ENCODE measurements at regions not wholly inside any gene's neighbourhood (a gene's known extent, or its start where the extent isn't known, plus 50 kb on each side); places are given as distances from the start of the nearest gene placed in this dataset.

- intact Hi-C loops (cut with micrococcal nuclease) = no loop called here
- Histone ChIP-seq H3K27me3 (ENCODE audit: low read depth) (peaks cover 49% of the 10 kb centered on the region), H3K4me3 (no peak overlapping the region), H3K9me3 (replicated peaks) (peaks cover 29% of the 10 kb centered on the region), H3K36me3 (no peaks in the 10 kb centered on the region), H3K4me1 (no peaks in the 10 kb centered on the region), H3K27ac (replicated peaks) (no peak overlapping the region)
- TF ChIP-seq, protein P1, sequence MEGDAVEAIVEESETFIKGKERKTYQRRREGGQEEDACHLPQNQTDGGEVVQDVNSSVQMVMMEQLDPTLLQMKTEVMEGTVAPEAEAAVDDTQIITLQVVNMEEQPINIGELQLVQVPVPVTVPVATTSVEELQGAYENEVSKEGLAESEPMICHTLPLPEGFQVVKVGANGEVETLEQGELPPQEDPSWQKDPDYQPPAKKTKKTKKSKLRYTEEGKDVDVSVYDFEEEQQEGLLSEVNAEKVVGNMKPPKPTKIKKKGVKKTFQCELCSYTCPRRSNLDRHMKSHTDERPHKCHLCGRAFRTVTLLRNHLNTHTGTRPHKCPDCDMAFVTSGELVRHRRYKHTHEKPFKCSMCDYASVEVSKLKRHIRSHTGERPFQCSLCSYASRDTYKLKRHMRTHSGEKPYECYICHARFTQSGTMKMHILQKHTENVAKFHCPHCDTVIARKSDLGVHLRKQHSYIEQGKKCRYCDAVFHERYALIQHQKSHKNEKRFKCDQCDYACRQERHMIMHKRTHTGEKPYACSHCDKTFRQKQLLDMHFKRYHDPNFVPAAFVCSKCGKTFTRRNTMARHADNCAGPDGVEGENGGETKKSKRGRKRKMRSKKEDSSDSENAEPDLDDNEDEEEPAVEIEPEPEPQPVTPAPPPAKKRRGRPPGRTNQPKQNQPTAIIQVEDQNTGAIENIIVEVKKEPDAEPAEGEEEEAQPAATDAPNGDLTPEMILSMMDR (IDR thresholded peaks at IDR 0.05; ENCODE audit: borderline replicate concordance) = no peak
- no peak for DNase-seq
Measured at GRCh38 chr5:1736889-1737711, 62.5 kb downstream of the MRPL36 start.

DNA sequence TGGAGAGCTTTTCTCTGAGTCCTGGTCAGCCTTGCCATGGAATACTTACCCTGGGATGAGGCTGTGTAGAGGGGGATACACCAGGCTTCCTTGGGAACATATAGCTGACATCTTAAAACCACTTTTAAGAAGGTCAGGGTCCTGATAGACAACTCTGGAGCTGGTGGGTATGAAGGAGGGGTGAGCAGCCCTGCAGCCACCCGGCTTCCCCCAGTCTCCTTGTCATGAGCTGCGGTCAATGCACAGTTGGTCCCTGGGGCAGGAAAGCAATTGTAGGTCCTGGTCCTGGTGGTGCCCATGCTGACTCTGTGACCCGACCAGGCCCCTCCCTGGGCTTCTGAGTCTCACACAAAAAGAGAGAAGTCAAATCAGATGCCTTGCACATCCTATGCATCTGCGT lies 63.6 kb downstream of the MRPL36 start:
- H3K27ac ChIP-seq (replicated peaks) = no peak overlapping the region
- DNase-seq = no peak
- TF ChIP-seq, protein P1 (IDR thresholded peaks at IDR 0.05; ENCODE audit: borderline replicate concordance) = no peak
- intact Hi-C loops (cut with micrococcal nuclease) = no loop called here
- H3K36me3 ChIP-seq = no peaks in the 10 kb centered on the region
- H3K4me1 ChIP-seq = no peaks in the 10 kb centered on the region
- peaks cover 21% of the 10 kb centered on the region for H3K9me3 ChIP-seq (replicated peaks)
- peaks cover 49% of the 10 kb centered on the region for H3K27me3 ChIP-seq (ENCODE audit: low read depth)
- no peak overlapping the region for H3K4me3 ChIP-seq

DNA sequence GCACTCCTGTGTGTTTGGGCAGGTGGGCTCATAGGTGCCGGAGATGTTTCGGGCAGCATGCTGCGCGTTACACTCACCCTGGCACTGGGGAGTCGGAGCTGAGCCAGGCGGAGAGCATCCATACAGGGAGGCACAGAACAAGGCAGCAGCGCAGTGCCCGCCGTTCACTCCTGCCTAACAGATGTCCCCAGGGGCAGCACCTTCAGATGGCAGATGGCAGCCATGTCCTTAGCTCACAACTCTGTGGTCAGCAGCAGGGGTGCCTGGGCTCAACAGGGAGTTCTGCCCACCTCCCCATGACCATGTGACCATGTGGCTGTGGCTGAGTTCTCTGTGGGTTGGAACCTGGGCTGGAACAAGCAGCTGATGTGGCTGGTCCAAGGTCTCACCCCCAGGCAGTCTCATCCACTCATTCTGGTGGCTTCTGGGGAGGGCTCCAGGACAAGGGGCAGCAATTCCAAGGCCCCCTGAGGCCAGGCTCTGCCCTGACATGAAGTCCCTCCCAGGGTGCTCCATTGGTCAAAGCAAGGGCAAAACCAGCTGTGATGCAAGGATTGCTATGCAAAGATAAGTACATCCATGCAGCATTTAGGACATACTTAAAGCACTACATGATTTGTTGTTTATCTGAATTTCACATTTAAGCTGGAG lies 64.2 kb downstream of the MRPL36 start:
- Histone ChIP-seq H3K27ac (replicated peaks) (no peak overlapping the region), H3K27me3 (ENCODE audit: low read depth) (peaks cover 55% of the 10 kb centered on the region), H3K4me3 (no peak overlapping the region), H3K36me3 (no peaks in the 10 kb centered on the region), H3K4me1 (no peaks in the 10 kb centered on the region), H3K9me3 (replicated peaks) (peaks cover 15% of the 10 kb centered on the region)
- intact Hi-C loops (cut with micrococcal nuclease) = no loop called here
- DNase-seq = no peak
- TF ChIP-seq, protein P1 (IDR thresholded peaks at IDR 0.05; ENCODE audit: borderline replicate concordance) = no peak

- peaks cover 60% of the 10 kb centered on the region for H3K27me3 ChIP-seq (ENCODE audit: low read depth)
- intact Hi-C loops (cut with micrococcal nuclease) = no loop called here
- H3K9me3 ChIP-seq (replicated peaks) = peaks cover 10% of the 10 kb centered on the region
- no peak overlapping the region for H3K4me3 ChIP-seq
- DNase-seq = no peak
- TF ChIP-seq, protein P1 (IDR thresholded peaks at IDR 0.05; ENCODE audit: borderline replicate concordance) = no peak
- H3K4me1 ChIP-seq = no peaks in the 10 kb centered on the region
- no peaks in the 10 kb centered on the region for H3K36me3 ChIP-seq
- no peak overlapping the region for H3K27ac ChIP-seq (replicated peaks)
Measured at GRCh38 chr5:1734908-1735289, 64.7 kb downstream of the MRPL36 start.

GRCh38 chr5:1734271-1734907 lies 65.2 kb downstream of the MRPL36 start:
- no peak for DNase-seq
- intact Hi-C loops (cut with micrococcal nuclease) = no loop called here
- Histone ChIP-seq H3K9me3 (replicated peaks) (peaks cover 4% of the 10 kb centered on the region), H3K36me3 (no peaks in the 10 kb centered on the region), H3K4me1 (no peaks in the 10 kb centered on the region), H3K4me3 (no peak overlapping the region), H3K27ac (replicated peaks) (no peak overlapping the region), H3K27me3 (ENCODE audit: low read depth) (peaks cover 65% of the 10 kb centered on the region)
- TF ChIP-seq, protein P1 (IDR thresholded peaks at IDR 0.05; ENCODE audit: borderline replicate concordance) = no peak
